Thyroid gland (tissue), 4 donors: ENCODE measurements at regions not wholly inside any gene's neighbourhood (a gene's known extent, or its start where the extent isn't known, plus 50 kb on each side); places are given as distances from the start of the nearest gene placed in this dataset.

Experiments
- POLR2A ChIP-seq, 2 donors: fragments of 450-650 bp; IDR thresholded peaks; one replicate each; pipeline ENCODE4 v1.6.1; 2017; ENCODE audit warnings: antibody characterized with exemption in 2 of 2, mild to moderate bottlenecking in 2 of 2, moderate library complexity in 1 of 2
- TF ChIP-seq, protein P1 (sequence below), 6 experiments: fragments of 200-600 bp in 3 of 6; fragments of 450-650 bp in 3 of 6; sonication (generic) in 3 of 6; IDR thresholded peaks; one replicate each; pipeline ENCODE4 v1.5.1; 2016 to 2019; ENCODE audit warnings: antibody characterized with exemption in 6 of 6, mild to moderate bottlenecking in 2 of 6, inconsistent platforms in 1 of 6, moderate library complexity in 1 of 6

DNA sequence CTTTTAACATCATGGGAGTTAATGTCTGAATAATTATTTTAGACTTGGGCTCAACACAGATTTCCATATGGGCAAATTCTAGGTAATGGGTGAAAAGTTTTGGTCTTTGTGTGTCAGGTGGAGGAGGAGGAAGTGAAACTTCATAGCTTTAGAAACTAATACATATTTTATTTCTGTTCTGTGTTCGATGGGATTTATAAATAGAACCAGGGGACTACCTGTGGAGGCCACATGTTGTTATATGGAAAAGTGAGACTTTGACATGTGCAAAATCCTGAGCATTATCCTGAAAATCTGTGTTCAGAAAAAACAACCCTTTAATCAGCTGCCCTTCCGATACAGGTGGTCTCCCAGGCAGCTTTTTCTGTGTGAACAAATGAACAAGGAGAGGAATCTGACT lies 209.5 kb downstream of the SOX2 start:
- TF ChIP-seq, protein P1, sequence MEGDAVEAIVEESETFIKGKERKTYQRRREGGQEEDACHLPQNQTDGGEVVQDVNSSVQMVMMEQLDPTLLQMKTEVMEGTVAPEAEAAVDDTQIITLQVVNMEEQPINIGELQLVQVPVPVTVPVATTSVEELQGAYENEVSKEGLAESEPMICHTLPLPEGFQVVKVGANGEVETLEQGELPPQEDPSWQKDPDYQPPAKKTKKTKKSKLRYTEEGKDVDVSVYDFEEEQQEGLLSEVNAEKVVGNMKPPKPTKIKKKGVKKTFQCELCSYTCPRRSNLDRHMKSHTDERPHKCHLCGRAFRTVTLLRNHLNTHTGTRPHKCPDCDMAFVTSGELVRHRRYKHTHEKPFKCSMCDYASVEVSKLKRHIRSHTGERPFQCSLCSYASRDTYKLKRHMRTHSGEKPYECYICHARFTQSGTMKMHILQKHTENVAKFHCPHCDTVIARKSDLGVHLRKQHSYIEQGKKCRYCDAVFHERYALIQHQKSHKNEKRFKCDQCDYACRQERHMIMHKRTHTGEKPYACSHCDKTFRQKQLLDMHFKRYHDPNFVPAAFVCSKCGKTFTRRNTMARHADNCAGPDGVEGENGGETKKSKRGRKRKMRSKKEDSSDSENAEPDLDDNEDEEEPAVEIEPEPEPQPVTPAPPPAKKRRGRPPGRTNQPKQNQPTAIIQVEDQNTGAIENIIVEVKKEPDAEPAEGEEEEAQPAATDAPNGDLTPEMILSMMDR (IDR thresholded peaks at IDR 0.05) = no peak
- TF ChIP-seq POLR2A (IDR thresholded peaks at IDR 0.05) = no peak
